A549 (cell line): ENCODE measurements at regions not wholly inside any gene's neighbourhood (a gene's known extent, or its start where the extent isn't known, plus 50 kb on each side); places are given as distances from the start of the nearest gene placed in this dataset.

ENCODE experiments used
- ATAC-seq, 2 experiments: fragments of 200-7000 bp in 1 of 2; fragments of >200 bp in 1 of 2; cut with Nextera tagmentation in 1 of 2; cut with Tn5 transposase in 1 of 2; 3 replicates each; pipeline versions ENCODE4 v1.8.0 to v1.9.1; 2018 to 2020; ENCODE audit warnings: mild to moderate bottlenecking in 1 of 2, moderate library complexity in 1 of 2
- CTCF ChIA-PET: fragments of 300-600 bp; sonication (Branson Sonifier 250); formaldehyde crosslinking; extraction: SDS; loops from one replicate; lab custom pipeline; 2021; ENCODE audit warnings: antibody characterized with exemption, inconsistent platforms; lab: Yijun Ruan, JAX
- POLR2A ChIA-PET: fragments of 350-600 bp; formaldehyde crosslinking; extraction: SDS; loops from one replicate; lab custom pipeline; 2021; ENCODE audit warnings: antibody characterized with exemption, inconsistent platforms; lab: Yijun Ruan, JAX
- DNase-seq, 2 experiments: peaks; one replicate each; pipeline versions ENCODE4 v3.0.0 to v3.0.0-alpha.2; 2011 to 2016; ENCODE audit warnings: low read depth in 1 of 2, low spot score in 1 of 2
- FAIRE-seq: peaks from 2 replicates; lab custom pipeline; 2011; peaks lifted over from hg19 to GRCh38; lab: Jason Lieb, UNC
- H3K27ac ChIP-seq, 2 experiments: fragments of >200 bp; sonication (Bioruptor Twin); formaldehyde crosslinking; 3 replicates each; pipeline ENCODE4 v1.5.1; 2016 to 2017
- H3K4me1 ChIP-seq: fragments of >200 bp; sonication (Bioruptor Twin); formaldehyde crosslinking; 3 replicates; pipeline ENCODE4 v1.6.1; 2016
- H3K4me2 ChIP-seq: fragments of >200 bp; sonication (Bioruptor Twin); formaldehyde crosslinking; 3 replicates; pipeline ENCODE4 v1.6.1; 2016
- H3K4me3 ChIP-seq: fragments of >200 bp; sonication (Bioruptor Twin); formaldehyde crosslinking; 3 replicates; pipeline ENCODE4 v1.5.1; 2016
- H3K9me3 ChIP-seq: fragments of >200 bp; sonication (Bioruptor Twin); formaldehyde crosslinking; 3 replicates; pipeline ENCODE4 v1.6.1; 2016
- BHLHE40 ChIP-seq: IDR thresholded peaks from 2 replicates; pipeline ENCODE4 v1.6.1; 2012; ENCODE audit warnings: low read depth, low read length, inconsistent platforms
- CEBPB ChIP-seq, 2 experiments: fragments of >200 bp in 1 of 2; sonication (Bioruptor Twin) in 1 of 2; formaldehyde crosslinking in 1 of 2; IDR thresholded peaks; 2 replicates each; pipeline ENCODE4 v1.6.1; 2012 to 2016
- CHD2 ChIP-seq: fragments of 150-350 bp; IDR thresholded peaks from 2 replicates; pipeline ENCODE4 v1.6.1; 2014; ENCODE audit warnings: low read length; ENCODE audit not compliant: partially characterized antibody
- EP300 ChIP-seq, 2 experiments: fragments of >200 bp; sonication (Bioruptor Twin); formaldehyde crosslinking; IDR thresholded peaks; 2 replicates in 1 of 2; 3 replicates in 1 of 2; pipeline ENCODE4 v1.6.1; 2016 to 2017
- FOSL2 ChIP-seq, 2 experiments: fragments of 450-650 bp in 1 of 2; fragments of >200 bp in 1 of 2; sonication (Bioruptor Twin) in 1 of 2; formaldehyde crosslinking; IDR thresholded peaks; 2 replicates each; pipeline versions ENCODE4 v1.5.0 to v1.6.1; 2016 to 2020; ENCODE audit warnings: mild to moderate bottlenecking in 1 of 2, moderate library complexity in 1 of 2
- FOXS1 ChIP-seq: fragments of 250-450 bp; sonication (Bioruptor Pico); IDR thresholded peaks from 2 replicates; pipeline ENCODE4 v1.5.0; 2020; ENCODE audit warnings: mild to moderate bottlenecking, moderate library complexity
- HDAC2 ChIP-seq: fragments of 200-600 bp; sonication (generic); IDR thresholded peaks from 2 replicates; pipeline ENCODE4 v1.6.1; 2016
- HEYL ChIP-seq: fragments of 250-450 bp; sonication (Bioruptor Pico); IDR thresholded peaks from 2 replicates; pipeline ENCODE4 v1.8.0; 2021; ENCODE audit warnings: mild to moderate bottlenecking, moderate library complexity
- HOXB13 ChIP-seq: fragments of 250-450 bp; sonication (Bioruptor Pico); IDR thresholded peaks from 2 replicates; pipeline ENCODE4 v1.5.0; 2020; ENCODE audit warnings: low read depth, mild to moderate bottlenecking, moderate library complexity
- JUN ChIP-seq, 2 experiments: fragments of >200 bp; sonication (Bioruptor Twin); formaldehyde crosslinking; IDR thresholded peaks; 2 replicates in 1 of 2; 3 replicates in 1 of 2; pipeline ENCODE4 v1.6.1; 2016 to 2017
- NFE2L2 ChIP-seq: fragments of 150-350 bp; conservative IDR thresholded peaks from 2 replicates; pipeline ENCODE4 v1.6.1; 2014; ENCODE audit warnings: low read length
- RAD21 ChIP-seq, 2 experiments: fragments of >200 bp in 1 of 2; sonication (Bioruptor Twin) in 1 of 2; formaldehyde crosslinking in 1 of 2; IDR thresholded peaks in 1 of 2; conservative IDR thresholded peaks in 1 of 2; 2 replicates in 1 of 2; 3 replicates in 1 of 2; pipeline ENCODE4 v1.6.1; 2012 to 2018; ENCODE audit warnings: inconsistent platforms in 1 of 2
- REST ChIP-seq: fragments of 200-600 bp; sonication (generic); IDR thresholded peaks from 2 replicates; pipeline ENCODE4 v1.6.1; 2016; ENCODE audit warnings: antibody characterized with exemption, mild to moderate bottlenecking, moderate library complexity
- SMC3 ChIP-seq: fragments of >200 bp; sonication (Bioruptor Twin); formaldehyde crosslinking; IDR thresholded peaks from 3 replicates; pipeline ENCODE4 v1.6.1; 2018; ENCODE audit warnings: inconsistent platforms
- TFCP2L1 ChIP-seq: fragments of 250-450 bp; sonication (Bioruptor Pico); IDR thresholded peaks from 2 replicates; pipeline ENCODE4 v1.5.0; 2021; ENCODE audit warnings: mild to moderate bottlenecking
- ZC3H11A ChIP-seq: fragments of 450-650 bp; IDR thresholded peaks from 2 replicates; pipeline ENCODE4 v1.6.1; 2014; ENCODE audit warnings: antibody characterized with exemption, mild to moderate bottlenecking
- WGBS: methylation state at CpG from one replicate; pipeline ENCODE4 v1.1.6; 2017; ENCODE audit errors: missing lambda C conversion rate; 5-methylcytosine and 5-hydroxymethylcytosine counted together
- TF ChIP-seq, protein P1 (sequence below): fragments of >200 bp; sonication (Bioruptor Twin); formaldehyde crosslinking; IDR thresholded peaks from 3 replicates; pipeline ENCODE4 v1.6.1; 2016

DNA sequence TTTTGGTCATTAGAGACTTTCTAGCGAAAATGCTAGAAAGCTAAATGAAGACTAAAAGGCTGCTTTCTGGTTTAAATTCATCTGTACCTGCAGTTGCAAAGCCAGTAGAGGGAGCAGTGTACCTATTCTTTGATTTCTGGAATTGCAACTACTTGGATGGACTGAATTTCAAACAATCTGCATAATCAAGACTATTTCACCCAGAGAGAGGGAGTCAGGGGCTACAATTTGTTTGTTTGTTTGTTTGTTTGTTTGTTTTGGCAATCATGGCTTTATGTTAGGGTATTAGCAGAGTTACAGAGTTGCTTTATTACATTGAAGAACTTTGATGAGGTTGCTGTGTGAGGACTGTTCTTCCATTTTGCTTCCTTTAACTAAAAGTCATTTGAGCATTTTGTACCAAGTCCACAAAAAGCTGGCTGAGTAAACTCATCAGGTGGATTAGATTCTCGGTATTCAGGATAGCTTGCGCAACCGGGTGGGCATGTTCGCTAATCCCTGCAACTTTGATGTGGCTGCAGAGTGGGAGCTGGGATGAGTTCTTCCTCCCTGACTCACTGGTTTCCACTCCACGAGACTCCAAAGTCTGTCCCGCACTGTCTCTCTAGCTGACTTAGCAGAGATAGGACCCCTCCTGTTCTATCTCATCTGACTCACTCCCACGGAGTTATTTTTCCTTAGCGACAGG lies 80.0 kb upstream of the TUT7 start (continued):
- TF ChIP-seq FOSL2 (IDR thresholded peaks at IDR 0.05) (no peak), FOSL2 (CRISPR knock-in tag; IDR thresholded peaks at IDR 0.05) (no peak), HEYL (CRISPR knock-in tag) (no peak), HOXB13 (CRISPR knock-in tag) (no peak), CEBPB (IDR thresholded peaks at IDR 0.05) (no peak), ZC3H11A (no peak), SMC3 (peak; percentile 70), BHLHE40 (no peak), NFE2L2 (no peak), HDAC2 (no peak), FOXS1 (no peak), JUN (IDR thresholded peaks at IDR 0.05) (no peak), RAD21 (conservative IDR thresholded peaks at IDR 0.05 in 1 of 2, IDR thresholded peaks at IDR 0.05 in 1 of 2) (peak; percentile 81 to 86), TFCP2L1 (CRISPR knock-in tag) (no peak), CHD2 (no peak), EP300 (IDR thresholded peaks at IDR 0.05) (no peak)
- TF ChIP-seq, protein P1, sequence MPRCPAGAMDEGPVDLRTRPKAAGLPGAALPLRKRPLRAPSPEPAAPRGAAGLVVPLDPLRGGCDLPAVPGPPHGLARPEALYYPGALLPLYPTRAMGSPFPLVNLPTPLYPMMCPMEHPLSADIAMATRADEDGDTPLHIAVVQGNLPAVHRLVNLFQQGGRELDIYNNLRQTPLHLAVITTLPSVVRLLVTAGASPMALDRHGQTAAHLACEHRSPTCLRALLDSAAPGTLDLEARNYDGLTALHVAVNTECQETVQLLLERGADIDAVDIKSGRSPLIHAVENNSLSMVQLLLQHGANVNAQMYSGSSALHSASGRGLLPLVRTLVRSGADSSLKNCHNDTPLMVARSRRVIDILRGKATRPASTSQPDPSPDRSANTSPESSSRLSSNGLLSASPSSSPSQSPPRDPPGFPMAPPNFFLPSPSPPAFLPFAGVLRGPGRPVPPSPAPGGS, result no peak

- Histone ChIP-seq H3K4me2 (no peak overlapping the region), H3K9me3 (0 out of 3 replicates have a peak, but pooled peaks cover 2% of the 10 kb centered on the region), H3K4me3 (no peak overlapping the region), H3K27ac (no peak overlapping the region), H3K4me1 (no peaks in the 10 kb centered on the region)
- POLR2A ChIA-PET, result no interaction called here
- no peak for TF ChIP-seq REST
- DNase-seq, result no peak
- whole genome bisulfite sequencing, result 36% methylated on average over 10 of the region's 10 CpGs
- CTCF ChIA-PET, result interaction anchor here (1.3 to 2.4 kb wide), 3 partner anchors 10 to 62 kb away, joined by 3 to 16 read pairs (median 7); no protein-coding TSS in a partner anchor
- ATAC-seq, result peak; percentile 38 to 43; a peak in 3 of 6 replicates
- no peak for FAIRE-seq
Measured at GRCh38 chr9:86424251-86424891, 70.2 kb upstream of the TUT7 start.
